Adrenal gland (tissue), 5 donors: ENCODE measurements at regions not wholly inside any gene's neighbourhood (a gene's known extent, or its start where the extent isn't known, plus 50 kb on each side); places are given as distances from the start of the nearest gene placed in this dataset.

Experiments used
- POLR2A ChIP-seq, 2 donors: fragments of 450-650 bp; IDR thresholded peaks; one replicate each; pipeline ENCODE4 v1.6.1; 2017; ENCODE audit warnings: antibody characterized with exemption in 2 of 2, mild to moderate bottlenecking in 2 of 2, moderate library complexity in 1 of 2
- TF ChIP-seq, protein P1 (sequence below), 6 experiments: fragments of 450-650 bp in 4 of 6; fragments of 200-600 bp in 2 of 6; sonication (generic) in 1 of 6; IDR thresholded peaks; 1 replicate in 5 of 6; 2 replicates in 1 of 6; pipeline versions ENCODE4 v1.5.1 to v1.8.0; 2016 to 2021; ENCODE audit warnings: antibody characterized with exemption in 6 of 6, mild to moderate bottlenecking in 2 of 6, moderate library complexity in 1 of 6
- donor health status: DM: no; HTN: no; CAD: no.

DNA sequence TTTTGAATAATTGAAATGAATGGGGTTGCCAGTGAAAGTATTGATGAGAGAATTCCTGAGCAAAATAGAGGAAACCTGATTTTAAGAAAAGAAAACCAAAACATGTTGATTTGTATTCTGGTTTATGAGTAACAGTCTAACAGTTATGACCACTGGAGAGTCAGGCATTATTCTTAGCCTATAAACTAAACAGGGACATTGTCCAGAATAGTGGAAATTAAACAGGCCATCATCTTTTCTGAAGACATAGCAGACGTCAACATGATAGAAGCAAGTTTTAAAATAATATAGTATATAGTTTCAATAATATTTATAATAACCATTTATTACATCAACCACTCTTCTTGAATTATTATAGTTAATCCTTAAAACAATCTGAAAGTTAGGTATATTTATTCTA is 178.3 kb upstream of the MPDZ start:
- TF ChIP-seq, protein P1, sequence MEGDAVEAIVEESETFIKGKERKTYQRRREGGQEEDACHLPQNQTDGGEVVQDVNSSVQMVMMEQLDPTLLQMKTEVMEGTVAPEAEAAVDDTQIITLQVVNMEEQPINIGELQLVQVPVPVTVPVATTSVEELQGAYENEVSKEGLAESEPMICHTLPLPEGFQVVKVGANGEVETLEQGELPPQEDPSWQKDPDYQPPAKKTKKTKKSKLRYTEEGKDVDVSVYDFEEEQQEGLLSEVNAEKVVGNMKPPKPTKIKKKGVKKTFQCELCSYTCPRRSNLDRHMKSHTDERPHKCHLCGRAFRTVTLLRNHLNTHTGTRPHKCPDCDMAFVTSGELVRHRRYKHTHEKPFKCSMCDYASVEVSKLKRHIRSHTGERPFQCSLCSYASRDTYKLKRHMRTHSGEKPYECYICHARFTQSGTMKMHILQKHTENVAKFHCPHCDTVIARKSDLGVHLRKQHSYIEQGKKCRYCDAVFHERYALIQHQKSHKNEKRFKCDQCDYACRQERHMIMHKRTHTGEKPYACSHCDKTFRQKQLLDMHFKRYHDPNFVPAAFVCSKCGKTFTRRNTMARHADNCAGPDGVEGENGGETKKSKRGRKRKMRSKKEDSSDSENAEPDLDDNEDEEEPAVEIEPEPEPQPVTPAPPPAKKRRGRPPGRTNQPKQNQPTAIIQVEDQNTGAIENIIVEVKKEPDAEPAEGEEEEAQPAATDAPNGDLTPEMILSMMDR (IDR thresholded peaks at IDR 0.05) = no peak
- TF ChIP-seq POLR2A (IDR thresholded peaks at IDR 0.05) = no peak
